Esophagus squamous epithelium (tissue), 4 donors: ENCODE measurements at regions not wholly inside any gene's neighbourhood (a gene's known extent, or its start where the extent isn't known, plus 50 kb on each side); places are given as distances from the start of the nearest gene placed in this dataset.

Experiments
- POLR2A ChIP-seq, 4 donors: fragments of 450-650 bp; IDR thresholded peaks; one replicate each; pipeline ENCODE4 v1.6.1; 2017; ENCODE audit warnings: antibody characterized with exemption in 4 of 4, mild to moderate bottlenecking in 4 of 4, moderate library complexity in 3 of 4
- TF ChIP-seq, protein P1 (sequence below), 6 experiments: fragments of 450-650 bp in 4 of 6; fragments of 200-600 bp in 2 of 6; sonication (generic) in 2 of 6; IDR thresholded peaks; one replicate each; pipeline ENCODE4 v1.5.1; 2016 to 2019; ENCODE audit warnings: antibody characterized with exemption in 6 of 6, mild to moderate bottlenecking in 4 of 6, moderate library complexity in 4 of 6

GRCh38 chr2:5339473-5339872 lies 352.7 kb upstream of the SOX11 start:
- TF ChIP-seq, protein P1, sequence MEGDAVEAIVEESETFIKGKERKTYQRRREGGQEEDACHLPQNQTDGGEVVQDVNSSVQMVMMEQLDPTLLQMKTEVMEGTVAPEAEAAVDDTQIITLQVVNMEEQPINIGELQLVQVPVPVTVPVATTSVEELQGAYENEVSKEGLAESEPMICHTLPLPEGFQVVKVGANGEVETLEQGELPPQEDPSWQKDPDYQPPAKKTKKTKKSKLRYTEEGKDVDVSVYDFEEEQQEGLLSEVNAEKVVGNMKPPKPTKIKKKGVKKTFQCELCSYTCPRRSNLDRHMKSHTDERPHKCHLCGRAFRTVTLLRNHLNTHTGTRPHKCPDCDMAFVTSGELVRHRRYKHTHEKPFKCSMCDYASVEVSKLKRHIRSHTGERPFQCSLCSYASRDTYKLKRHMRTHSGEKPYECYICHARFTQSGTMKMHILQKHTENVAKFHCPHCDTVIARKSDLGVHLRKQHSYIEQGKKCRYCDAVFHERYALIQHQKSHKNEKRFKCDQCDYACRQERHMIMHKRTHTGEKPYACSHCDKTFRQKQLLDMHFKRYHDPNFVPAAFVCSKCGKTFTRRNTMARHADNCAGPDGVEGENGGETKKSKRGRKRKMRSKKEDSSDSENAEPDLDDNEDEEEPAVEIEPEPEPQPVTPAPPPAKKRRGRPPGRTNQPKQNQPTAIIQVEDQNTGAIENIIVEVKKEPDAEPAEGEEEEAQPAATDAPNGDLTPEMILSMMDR (IDR thresholded peaks at IDR 0.05), result no peak
- TF ChIP-seq POLR2A (IDR thresholded peaks at IDR 0.05), result no peak
